OCI-LY1 (cell line): ENCODE measurements at regions not wholly inside any gene's neighbourhood (a gene's known extent, or its start where the extent isn't known, plus 50 kb on each side); places are given as distances from the start of the nearest gene placed in this dataset.

ENCODE experiments used
- H2AFZ ChIP-seq: fragments of 200-600 bp; sonication (generic), shearing (Covaris generic); 2 replicates; pipeline ENCODE4 v1.6.0; 2014; ENCODE audit warnings: antibody characterized with exemption, mild to moderate bottlenecking, low read length
- H3F3A ChIP-seq: fragments of 200-600 bp; sonication (generic), shearing (Covaris generic); 2 replicates; pipeline ENCODE4 v1.6.0; 2014; ENCODE audit warnings: mild to moderate bottlenecking, antibody characterized with exemption, low read length, moderate library complexity; ENCODE audit not compliant: insufficient read depth
- H3K27ac ChIP-seq: fragments of 200-600 bp; sonication (generic); 2 replicates; pipeline ENCODE4 v1.5.1; 2014; ENCODE audit warnings: low read length, mixed run types, mild to moderate bottlenecking, low read depth; ENCODE audit not compliant: poor library complexity, severe bottlenecking
- H3K27me3 ChIP-seq: fragments of 200-600 bp; sonication (generic); 2 replicates; pipeline ENCODE4 v1.6.0; 2014; ENCODE audit warnings: antibody characterized with exemption, mild to moderate bottlenecking, low read length, moderate library complexity; ENCODE audit not compliant: insufficient read depth
- H3K36me3 ChIP-seq: fragments of 200-600 bp; sonication (generic); 2 replicates; pipeline ENCODE4 v1.6.1; 2014; ENCODE audit warnings: mild to moderate bottlenecking, antibody characterized with exemption, low read length, moderate library complexity, mixed read lengths; ENCODE audit not compliant: insufficient read depth
- H3K4me1 ChIP-seq: fragments of 200-600 bp; sonication (generic); 2 replicates; pipeline ENCODE4 v1.5.1; 2014; ENCODE audit warnings: mild to moderate bottlenecking, low read length, moderate library complexity; ENCODE audit not compliant: insufficient read depth, severe bottlenecking
- H3K4me2 ChIP-seq: fragments of 200-600 bp; sonication (generic), shearing (Covaris generic); 2 replicates; pipeline ENCODE4 v1.6.1; 2014; ENCODE audit warnings: low read length
- H3K4me3 ChIP-seq: fragments of 200-600 bp; sonication (generic); 2 replicates; pipeline ENCODE4 v1.5.1; 2014; ENCODE audit warnings: low read length, low read depth, mild to moderate bottlenecking, mixed read lengths; ENCODE audit not compliant: poor library complexity, severe bottlenecking
- H3K79me2 ChIP-seq: fragments of 200-600 bp; shearing (Covaris generic); 2 replicates; pipeline ENCODE4 v1.6.1; 2016; ENCODE audit warnings: mixed run types, low read length, mixed read lengths; ENCODE audit not compliant: insufficient read depth
- H3K9ac ChIP-seq: fragments of 200-600 bp; sonication (generic), shearing (Covaris generic); 2 replicates; pipeline ENCODE4 v1.6.1; 2014; ENCODE audit warnings: mild to moderate bottlenecking, low read length, mixed read lengths
- H3K9me2 ChIP-seq: fragments of 200-600 bp; sonication (generic), shearing (Covaris generic); 2 replicates; pipeline ENCODE4 v1.6.1; 2014; ENCODE audit warnings: low read depth, mild to moderate bottlenecking, low read length, mixed read lengths
- H3K9me3 ChIP-seq: fragments of 200-600 bp; shearing (Covaris generic); 2 replicates; pipeline ENCODE4 v1.6.1; 2014; ENCODE audit warnings: low read length, mixed read lengths
- H4K20me1 ChIP-seq: fragments of 200-600 bp; sonication (generic), shearing (Covaris generic); 2 replicates; pipeline ENCODE4 v1.6.0; 2016; ENCODE audit warnings: mild to moderate bottlenecking, low read length; ENCODE audit not compliant: insufficient read depth
- EZH2 ChIP-seq: fragments of 200-600 bp; sonication (generic), shearing (Covaris generic); IDR thresholded peaks from 2 replicates; pipeline ENCODE4 v1.8.0; 2017; ENCODE audit warnings: borderline replicate concordance, mixed run types, mild to moderate bottlenecking, antibody characterized with exemption, low read length, moderate library complexity, mixed read lengths
- TF ChIP-seq, protein P1 (sequence below): fragments of 200-600 bp; sonication (generic), shearing (Covaris generic); IDR thresholded peaks from 2 replicates; pipeline ENCODE4 v1.5.1; 2017; ENCODE audit warnings: mild to moderate bottlenecking, antibody characterized with exemption, low read length, moderate library complexity, mixed read lengths

DNA sequence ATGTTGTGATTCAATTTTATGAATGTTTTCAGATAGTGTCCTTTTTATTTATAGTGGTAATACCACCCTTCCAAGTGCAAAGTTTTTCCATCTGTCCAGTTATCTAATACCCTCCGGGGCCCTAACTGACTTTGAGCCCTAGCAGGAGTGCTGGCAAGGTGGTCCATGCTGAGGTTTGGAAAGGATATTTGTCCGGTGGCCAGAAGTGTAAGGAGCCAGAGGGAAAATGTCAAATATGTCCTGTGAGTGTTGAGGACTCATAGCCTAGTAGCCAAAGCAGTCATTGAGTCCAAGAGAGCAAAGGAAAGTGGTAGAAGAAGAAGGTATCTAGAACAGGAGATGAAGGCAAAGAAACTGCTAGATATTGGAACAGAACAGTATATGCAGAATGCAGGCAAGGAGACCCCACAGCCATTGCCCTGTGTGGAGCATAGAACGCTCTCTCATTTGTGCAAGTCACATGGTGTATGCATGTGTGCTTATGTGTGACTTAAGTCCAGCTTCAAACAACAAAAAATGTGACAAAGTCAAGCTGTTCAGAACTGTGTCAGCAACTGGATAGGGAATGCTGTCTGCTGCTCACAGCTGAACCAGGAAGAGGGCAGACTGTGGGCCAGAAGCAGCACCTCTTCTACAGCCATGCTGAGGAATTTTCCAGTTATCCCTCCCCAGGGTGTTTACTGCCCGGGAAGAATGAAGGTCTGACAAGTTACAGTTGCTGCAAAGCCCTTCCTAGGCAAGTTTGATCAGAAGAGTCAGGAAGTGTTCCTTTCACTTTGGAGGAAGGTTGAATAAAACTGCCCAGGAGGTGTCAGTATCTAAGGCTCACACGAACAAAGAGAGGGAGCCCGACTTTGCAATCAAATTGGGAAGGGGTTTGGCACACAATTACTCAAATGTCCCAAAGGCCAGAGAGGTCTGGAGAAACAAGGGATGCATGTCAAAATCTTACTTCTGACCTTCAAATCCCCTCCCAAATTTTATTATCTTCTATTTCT is 463.3 kb upstream of the DMAC1 start:
- Histone ChIP-seq H2AFZ (no peak overlapping the region), H3K9ac (no peak overlapping the region), H4K20me1 (no peaks in the 10 kb centered on the region), H3K27ac (no peak overlapping the region), H3K9me2 (no peaks in the 10 kb centered on the region), H3F3A (no peaks in the 10 kb centered on the region), H3K9me3 (no peaks in the 10 kb centered on the region), H3K4me2 (no peak overlapping the region), H3K4me1 (no peaks in the 10 kb centered on the region), H3K4me3 (no peak overlapping the region), H3K36me3 (no peaks in the 10 kb centered on the region), H3K27me3 (no peaks in the 10 kb centered on the region), H3K79me2 (no peaks in the 10 kb centered on the region)
- TF ChIP-seq EZH2, result no peak
- TF ChIP-seq, protein P1, sequence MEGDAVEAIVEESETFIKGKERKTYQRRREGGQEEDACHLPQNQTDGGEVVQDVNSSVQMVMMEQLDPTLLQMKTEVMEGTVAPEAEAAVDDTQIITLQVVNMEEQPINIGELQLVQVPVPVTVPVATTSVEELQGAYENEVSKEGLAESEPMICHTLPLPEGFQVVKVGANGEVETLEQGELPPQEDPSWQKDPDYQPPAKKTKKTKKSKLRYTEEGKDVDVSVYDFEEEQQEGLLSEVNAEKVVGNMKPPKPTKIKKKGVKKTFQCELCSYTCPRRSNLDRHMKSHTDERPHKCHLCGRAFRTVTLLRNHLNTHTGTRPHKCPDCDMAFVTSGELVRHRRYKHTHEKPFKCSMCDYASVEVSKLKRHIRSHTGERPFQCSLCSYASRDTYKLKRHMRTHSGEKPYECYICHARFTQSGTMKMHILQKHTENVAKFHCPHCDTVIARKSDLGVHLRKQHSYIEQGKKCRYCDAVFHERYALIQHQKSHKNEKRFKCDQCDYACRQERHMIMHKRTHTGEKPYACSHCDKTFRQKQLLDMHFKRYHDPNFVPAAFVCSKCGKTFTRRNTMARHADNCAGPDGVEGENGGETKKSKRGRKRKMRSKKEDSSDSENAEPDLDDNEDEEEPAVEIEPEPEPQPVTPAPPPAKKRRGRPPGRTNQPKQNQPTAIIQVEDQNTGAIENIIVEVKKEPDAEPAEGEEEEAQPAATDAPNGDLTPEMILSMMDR, result no peak

DNA sequence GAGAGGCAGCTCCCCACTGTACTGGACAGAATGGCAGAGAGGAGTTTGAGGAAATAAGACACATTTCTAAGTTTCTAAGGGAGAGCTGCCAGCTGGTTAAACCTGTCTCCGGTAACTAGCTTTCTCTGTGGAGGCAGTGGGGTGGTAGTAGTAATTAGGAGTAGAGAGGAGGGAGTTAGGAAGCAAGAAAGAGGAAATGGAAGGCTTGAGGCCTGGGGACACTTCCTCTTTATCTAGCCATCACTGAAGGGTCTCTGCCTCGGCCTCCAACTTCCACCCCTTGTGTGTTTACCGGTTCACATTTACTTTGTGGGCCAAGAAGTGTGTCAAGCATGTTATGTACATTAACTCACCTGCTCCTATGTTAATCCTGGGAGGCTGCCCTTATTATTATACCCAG is 462.2 kb upstream of the DMAC1 start:
- H3K9ac ChIP-seq, result no peak overlapping the region
- H3K4me2 ChIP-seq, result no peak overlapping the region
- no peaks in the 10 kb centered on the region for H3K36me3 ChIP-seq
- no peaks in the 10 kb centered on the region for H3K9me3 ChIP-seq
- no peak for TF ChIP-seq EZH2
- TF ChIP-seq, protein P1, result no peak
- no peak overlapping the region for H3K27ac ChIP-seq
- no peaks in the 10 kb centered on the region for H3K27me3 ChIP-seq
- H3K9me2 ChIP-seq, result no peaks in the 10 kb centered on the region
- H4K20me1 ChIP-seq, result no peaks in the 10 kb centered on the region
- H3K4me1 ChIP-seq, result no peaks in the 10 kb centered on the region
- no peaks in the 10 kb centered on the region for H3F3A ChIP-seq
- no peak overlapping the region for H3K4me3 ChIP-seq
- H3K79me2 ChIP-seq, result no peaks in the 10 kb centered on the region
- no peak overlapping the region for H2AFZ ChIP-seq

DNA sequence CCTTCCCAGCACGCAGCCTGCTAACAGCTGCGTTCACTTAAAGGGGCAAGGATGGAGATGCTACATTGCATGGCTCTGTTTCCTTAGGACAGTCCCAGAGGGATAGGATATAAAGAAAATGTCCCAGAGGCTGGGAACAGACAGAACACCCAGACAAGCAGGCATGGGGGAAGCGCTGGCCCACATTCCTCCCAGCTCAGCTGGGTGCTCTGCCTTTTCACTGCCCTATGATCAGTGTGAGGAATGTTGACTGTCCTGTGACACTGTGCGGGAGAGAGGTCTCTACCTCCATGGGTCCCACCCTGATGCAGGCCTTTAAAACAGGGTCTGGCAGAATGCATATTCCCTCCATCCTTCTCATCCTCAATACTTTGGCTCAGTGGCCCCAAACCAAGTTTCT is 459.4 kb upstream of the DMAC1 start:
- Histone ChIP-seq H3K79me2 (no peaks in the 10 kb centered on the region), H3K36me3 (no peaks in the 10 kb centered on the region), H3K9me2 (no peaks in the 10 kb centered on the region), H3K9me3 (no peaks in the 10 kb centered on the region), H2AFZ (no peak overlapping the region), H3K4me2 (no peak overlapping the region), H3K4me1 (no peaks in the 10 kb centered on the region), H3K9ac (no peak overlapping the region), H4K20me1 (no peaks in the 10 kb centered on the region), H3K4me3 (no peak overlapping the region), H3K27ac (no peak overlapping the region), H3K27me3 (no peaks in the 10 kb centered on the region), H3F3A (no peaks in the 10 kb centered on the region)
- no peak for TF ChIP-seq EZH2
- TF ChIP-seq, protein P1, result no peak
